Loucy (cell line): ENCODE measurements at regions not wholly inside any gene's neighbourhood (a gene's known extent, or its start where the extent isn't known, plus 50 kb on each side); places are given as distances from the start of the nearest gene placed in this dataset.

Source experiments
- H2AFZ ChIP-seq: fragments of 200-600 bp; sonication (generic); 2 replicates; pipeline ENCODE4 v1.6.0; 2016; ENCODE audit warnings: antibody characterized with exemption, mild to moderate bottlenecking, low read length, moderate library complexity
- H3F3A ChIP-seq: fragments of 200-600 bp; 2 replicates; pipeline ENCODE4 v1.6.0; 2016; ENCODE audit warnings: antibody characterized with exemption, low read depth, mild to moderate bottlenecking
- H3K27me3 ChIP-seq: fragments of 200-600 bp; sonication (generic); 2 replicates; pipeline ENCODE4 v1.6.1; 2014; ENCODE audit warnings: low read length, mild to moderate bottlenecking; ENCODE audit not compliant: insufficient read depth, poor library complexity, severe bottlenecking
- H3K36me3 ChIP-seq: fragments of 200-600 bp; sonication (generic); 2 replicates; pipeline ENCODE4 v1.6.1; 2016; ENCODE audit warnings: low read length; ENCODE audit not compliant: insufficient read depth
- H3K4me1 ChIP-seq: fragments of 200-600 bp; sonication (generic); 2 replicates; pipeline ENCODE4 v1.5.1; 2014; ENCODE audit warnings: low read length, mild to moderate bottlenecking; ENCODE audit not compliant: insufficient read depth, poor library complexity, severe bottlenecking
- H3K4me2 ChIP-seq: fragments of 200-600 bp; sonication (generic); 2 replicates; pipeline ENCODE4 v1.6.0; 2014; ENCODE audit warnings: antibody characterized with exemption, low read length, low read depth, mild to moderate bottlenecking; ENCODE audit not compliant: poor library complexity, severe bottlenecking
- H3K4me3 ChIP-seq: fragments of 200-600 bp; sonication (generic); 2 replicates; pipeline ENCODE4 v1.5.1; 2014; ENCODE audit warnings: low read length, mild to moderate bottlenecking, mixed read lengths; ENCODE audit not compliant: poor library complexity, severe bottlenecking
- H3K79me2 ChIP-seq: fragments of 200-600 bp; sonication (generic); 2 replicates; pipeline ENCODE4 v1.6.1; 2014; ENCODE audit warnings: low read length; ENCODE audit not compliant: insufficient read depth
- H3K9ac ChIP-seq: fragments of 200-600 bp; sonication (generic); 2 replicates; pipeline ENCODE4 v1.6.0; 2014; ENCODE audit warnings: mild to moderate bottlenecking, low read depth, low read length, moderate library complexity; ENCODE audit not compliant: poor library complexity, severe bottlenecking
- H3K9me2 ChIP-seq: fragments of 200-600 bp; sonication (generic); replicated peaks from 2 replicates; pipeline ENCODE4 v1.6.1; 2016; ENCODE audit warnings: low read depth, low read length, mixed read lengths
- H3K9me3 ChIP-seq: fragments of 200-600 bp; sonication (generic); 2 replicates; pipeline ENCODE4 v1.6.1; 2014; ENCODE audit warnings: mild to moderate bottlenecking, antibody characterized with exemption, low read length, low read depth; ENCODE audit not compliant: insufficient read depth
- H4K20me1 ChIP-seq: fragments of 200-600 bp; sonication (generic); 2 replicates; pipeline ENCODE4 v1.6.0; 2014; ENCODE audit warnings: antibody characterized with exemption, low read length, mild to moderate bottlenecking; ENCODE audit not compliant: insufficient read depth, poor library complexity, severe bottlenecking
- CTCF ChIP-seq: fragments of 200-600 bp; sonication (generic); conservative IDR thresholded peaks from 2 replicates; pipeline ENCODE4 v1.5.1; 2014; ENCODE audit warnings: mild to moderate bottlenecking, antibody characterized with exemption, low read length
- EZH2phosphoT487 ChIP-seq: fragments of 200-600 bp; IDR thresholded peaks from 2 replicates; pipeline ENCODE4 v1.6.1; 2018; ENCODE audit warnings: antibody characterized with exemption, mild to moderate bottlenecking, moderate library complexity, borderline replicate concordance

DNA sequence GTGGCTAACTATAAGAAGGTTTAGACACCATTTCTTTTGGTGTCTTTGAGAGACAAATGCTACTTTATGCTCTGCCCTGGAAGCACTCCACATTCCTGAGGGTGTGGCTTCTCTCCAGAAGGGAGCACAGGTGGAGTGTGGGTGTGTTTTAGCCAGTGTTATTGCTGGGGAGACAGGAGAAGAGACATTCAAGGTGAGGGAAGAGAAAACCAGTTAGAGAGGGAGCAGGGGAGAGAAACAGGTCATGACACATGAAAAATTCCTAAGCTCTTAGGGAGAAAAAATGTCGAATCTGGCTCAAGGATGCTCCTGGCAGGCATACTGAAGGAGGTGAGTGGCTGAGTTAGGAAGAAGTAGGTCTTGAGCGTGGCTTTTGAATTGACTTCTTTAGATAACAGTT, 292.8 kb downstream of the CLIC5 start:
- H4K20me1 ChIP-seq, result no peaks in the 10 kb centered on the region
- no peak overlapping the region for H3K4me3 ChIP-seq
- H3F3A ChIP-seq, result no peaks in the 10 kb centered on the region
- H3K9ac ChIP-seq, result no peak overlapping the region
- no peaks in the 10 kb centered on the region for H3K36me3 ChIP-seq
- H2AFZ ChIP-seq, result no peak overlapping the region
- TF ChIP-seq EZH2phosphoT487, result no peak
- no peak for TF ChIP-seq CTCF
- no peaks in the 10 kb centered on the region for H3K79me2 ChIP-seq
- 0 out of 2 replicates have a peak, but pooled peaks cover 3% of the 10 kb centered on the region for H3K9me3 ChIP-seq
- H3K9me2 ChIP-seq, result no peaks in the 10 kb centered on the region
- no peaks in the 10 kb centered on the region for H3K4me1 ChIP-seq
- H3K27me3 ChIP-seq, result no peaks in the 10 kb centered on the region
- H3K4me2 ChIP-seq, result no peak overlapping the region

- Histone ChIP-seq H3K9me3 (0 out of 2 replicates have a peak, but pooled peaks cover 3% of the 10 kb centered on the region), H3F3A (no peaks in the 10 kb centered on the region), H3K36me3 (no peaks in the 10 kb centered on the region)
Measured at GRCh38 chr6:45721665-45722064, 294.0 kb downstream of the CLIC5 start.

DNA sequence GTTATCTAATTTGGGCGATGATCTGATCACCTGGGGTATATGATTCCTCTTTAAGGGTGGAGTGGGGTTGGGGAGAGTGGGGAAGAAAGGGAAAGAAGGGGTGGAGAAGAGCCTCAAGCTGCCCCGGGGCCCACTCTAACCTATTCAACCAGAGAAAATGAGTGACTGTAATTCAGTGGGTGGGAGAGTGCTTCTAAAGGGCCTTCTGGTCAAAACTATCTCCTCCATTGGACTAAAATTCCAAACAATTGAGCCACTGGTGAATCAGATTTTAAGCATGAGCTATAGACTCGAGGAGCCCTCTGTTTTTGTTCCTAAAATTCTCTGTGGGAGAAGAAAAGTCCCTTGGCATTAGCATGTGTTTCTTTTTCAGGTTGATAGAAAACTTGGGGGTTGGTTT, 296.8 kb downstream of the CLIC5 start:
- no peaks in the 10 kb centered on the region for H3K79me2 ChIP-seq
- no peak overlapping the region for H2AFZ ChIP-seq
- H3K27me3 ChIP-seq, result no peaks in the 10 kb centered on the region
- H3F3A ChIP-seq, result no peaks in the 10 kb centered on the region
- 0 out of 2 replicates have a peak, but pooled peaks cover 3% of the 10 kb centered on the region for H3K9me3 ChIP-seq
- H3K4me2 ChIP-seq, result no peak overlapping the region
- H3K4me3 ChIP-seq, result no peak overlapping the region
- peaks cover 25% of the 10 kb centered on the region for H3K4me1 ChIP-seq
- no peaks in the 10 kb centered on the region for H3K36me3 ChIP-seq
- no peaks in the 10 kb centered on the region for H3K9me2 ChIP-seq
- no peak overlapping the region for H3K9ac ChIP-seq
- H4K20me1 ChIP-seq, result no peaks in the 10 kb centered on the region
- no peak for TF ChIP-seq CTCF
- TF ChIP-seq EZH2phosphoT487, result no peak

More at GRCh38 chr6:45721665-45722064, 294.0 kb downstream of the CLIC5 start:
- no peak overlapping the region for H3K4me2 ChIP-seq
- H3K27me3 ChIP-seq, result no peaks in the 10 kb centered on the region
- H3K4me1 ChIP-seq, result peaks cover 4% of the 10 kb centered on the region
- TF ChIP-seq CTCF (peak; percentile 52), EZH2phosphoT487 (no peak)
- no peak overlapping the region for H3K9ac ChIP-seq
- no peaks in the 10 kb centered on the region for H4K20me1 ChIP-seq
- H3K4me3 ChIP-seq, result no peak overlapping the region
- H3K9me2 ChIP-seq, result no peaks in the 10 kb centered on the region
- no peaks in the 10 kb centered on the region for H3K79me2 ChIP-seq
- H2AFZ ChIP-seq, result no peak overlapping the region
